ENCODE measurements at regions not wholly inside any gene's neighbourhood (a gene's known extent, or its start where the extent isn't known, plus 50 kb on each side); places are given as distances from the start of the nearest gene placed in this dataset.
"Not testable (repeated sequence)": the region's sequence is repeated elsewhere in the genome, so short reads cannot be mapped to it uniquely, and the experiment has no call there.

DNA sequence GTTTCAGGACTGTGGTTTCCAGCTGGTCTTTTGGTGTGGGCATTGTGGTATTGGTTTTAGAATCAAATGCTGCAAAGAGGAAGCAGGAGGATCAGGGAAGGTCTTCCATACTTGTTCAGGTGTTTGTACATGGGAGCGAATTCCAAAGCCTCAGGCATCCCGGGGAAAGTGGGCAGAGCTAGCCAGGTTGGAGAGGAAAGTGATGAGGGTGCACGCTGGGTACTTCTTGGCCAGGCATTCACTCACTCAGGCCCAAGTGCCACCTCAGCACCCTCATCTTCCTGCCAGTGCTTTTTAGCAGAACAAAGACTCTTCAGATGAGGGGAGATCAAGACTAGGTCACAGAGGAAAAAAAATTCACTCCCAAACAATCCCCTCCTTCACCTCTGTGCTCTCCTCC is 241.1 kb upstream of the TBX18 start:
- DNase-seq, result no peak

DNA sequence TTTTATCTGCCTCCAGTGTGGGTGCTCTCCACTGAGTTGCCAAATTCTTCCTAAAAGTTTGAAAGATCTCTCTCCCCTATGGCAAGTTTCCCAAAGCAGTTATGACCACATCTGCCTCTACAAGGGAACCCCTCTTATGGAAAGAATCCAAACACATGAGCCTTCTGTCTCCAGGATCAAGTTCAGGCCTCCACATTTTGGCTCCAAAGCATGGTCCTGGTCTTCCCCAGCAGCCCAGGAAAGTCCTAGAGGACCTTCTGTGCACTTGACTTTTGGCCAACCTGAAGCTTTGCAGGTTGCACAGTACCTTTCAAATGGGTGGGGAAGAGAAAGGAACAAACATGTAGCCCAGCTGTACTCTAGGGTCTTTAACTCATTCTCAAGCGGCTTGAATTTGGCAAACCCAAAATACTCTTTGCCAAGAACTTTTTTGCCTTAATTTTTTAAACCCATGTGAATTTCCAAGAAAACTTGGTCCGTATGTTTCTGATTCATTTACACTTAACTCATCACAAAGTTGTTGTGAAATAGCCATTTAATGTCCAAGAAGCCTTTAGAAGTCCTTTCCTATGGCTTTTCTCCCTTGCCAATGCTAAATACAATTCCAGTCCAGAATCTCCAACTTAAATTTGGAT is 240.1 kb upstream of the TBX18 start:
- DNase-seq, result no peak

DNA sequence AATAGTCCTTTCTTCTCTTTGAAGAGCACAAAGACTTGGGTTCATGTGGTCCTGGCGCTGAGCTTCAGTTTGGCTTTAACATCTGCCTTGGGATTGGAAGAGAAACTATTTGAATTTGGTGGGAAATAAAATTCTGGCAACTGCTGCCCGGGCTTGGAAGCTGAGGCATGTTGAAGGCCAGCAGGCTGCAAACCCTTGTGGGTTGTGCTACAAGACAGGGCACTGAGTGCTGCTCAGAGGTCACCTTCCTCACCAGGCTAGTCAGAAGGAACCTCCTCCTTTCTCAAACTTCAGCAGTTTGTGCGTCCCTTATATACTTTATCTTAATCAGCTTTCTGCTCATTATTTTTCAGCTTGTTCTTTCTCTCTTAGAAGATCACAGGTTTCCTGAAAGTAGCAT is 238.4 kb upstream of the TBX18 start:
- no peak for DNase-seq

DNA sequence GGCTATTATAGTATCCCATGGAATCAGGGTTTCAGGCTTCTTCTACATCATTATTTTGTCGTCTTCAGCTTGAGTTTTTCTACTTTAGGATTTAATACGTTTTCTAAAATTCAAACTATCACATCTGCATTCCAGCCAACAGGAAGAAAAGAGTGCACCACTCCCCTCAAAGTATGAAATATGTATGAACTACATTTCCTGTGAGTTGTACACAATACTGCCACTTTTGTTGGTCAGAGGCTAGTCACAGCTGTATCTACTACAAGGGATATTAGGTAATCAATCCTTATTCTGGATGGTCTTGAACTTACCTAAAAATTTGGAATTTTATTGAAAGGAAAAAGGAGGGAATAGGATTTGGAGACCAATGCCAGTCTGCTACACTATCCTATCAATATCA is 235.6 kb upstream of the TBX18 start:
- no peak for DNase-seq

DNA sequence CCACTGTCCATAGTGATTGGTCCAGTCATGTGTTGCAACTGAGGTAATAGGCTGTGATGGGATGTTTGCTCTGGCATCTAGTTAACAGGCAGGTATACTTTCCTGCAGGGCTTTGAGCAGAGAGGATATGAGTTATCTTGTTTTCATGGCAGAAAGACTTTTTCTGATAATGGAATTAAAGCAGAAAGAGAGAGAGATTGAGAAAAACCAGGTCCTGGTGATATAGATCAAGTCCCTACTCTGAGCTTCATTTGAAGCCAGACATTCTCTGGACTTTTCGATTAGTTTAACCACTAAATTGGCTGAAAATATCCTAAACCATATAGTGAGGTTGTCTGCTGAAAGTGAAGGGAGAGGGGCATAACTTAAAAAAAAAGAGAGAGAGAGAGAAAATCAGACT is 233.8 kb upstream of the TBX18 start:
- DNase-seq, result no peak

- DNase-seq, result not testable (repeated sequence)
Measured at GRCh38 chr6:84988766-84989165, 224.4 kb upstream of the TBX18 start.

DNA sequence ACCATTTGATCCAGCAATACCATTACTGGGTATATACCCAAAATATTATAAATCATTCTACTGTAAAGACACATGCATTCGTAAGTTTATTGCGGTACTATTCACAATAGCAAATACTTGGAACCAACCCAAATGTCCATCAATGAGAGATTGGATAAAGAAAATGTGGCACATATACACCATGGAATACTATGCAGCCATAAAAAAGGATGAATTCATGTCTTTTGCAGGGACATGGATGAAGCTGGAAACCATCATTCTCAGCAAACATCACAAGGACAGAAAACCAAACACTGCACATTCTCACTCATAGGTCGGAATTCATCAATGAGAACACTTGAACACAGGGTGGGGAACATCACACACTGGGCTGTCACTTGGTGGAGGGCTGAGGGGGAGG is 221.1 kb upstream of the TBX18 start:
- not testable (repeated sequence) for DNase-seq

GRCh38 chr6:84979541-84979940 is 215.1 kb upstream of the TBX18 start:
- no peak for DNase-seq

DNA sequence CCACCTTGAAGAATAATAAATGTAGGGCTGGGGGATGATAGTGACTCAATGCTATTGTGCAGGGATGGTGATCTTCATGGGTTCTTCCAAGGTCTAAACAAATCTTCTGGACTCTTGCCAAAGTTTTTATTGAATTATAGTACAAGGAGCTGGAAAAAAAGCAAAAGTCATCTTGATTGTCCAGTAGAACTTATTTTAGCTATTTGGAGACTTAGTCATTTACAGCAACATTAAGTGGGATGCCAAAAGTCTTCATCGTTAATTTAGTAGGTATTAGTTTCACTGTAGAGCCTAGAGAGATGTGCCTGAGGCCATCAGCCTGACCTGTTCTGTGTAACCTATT is 212.9 kb upstream of the TBX18 start:
- DNase-seq, result no peak

DNA sequence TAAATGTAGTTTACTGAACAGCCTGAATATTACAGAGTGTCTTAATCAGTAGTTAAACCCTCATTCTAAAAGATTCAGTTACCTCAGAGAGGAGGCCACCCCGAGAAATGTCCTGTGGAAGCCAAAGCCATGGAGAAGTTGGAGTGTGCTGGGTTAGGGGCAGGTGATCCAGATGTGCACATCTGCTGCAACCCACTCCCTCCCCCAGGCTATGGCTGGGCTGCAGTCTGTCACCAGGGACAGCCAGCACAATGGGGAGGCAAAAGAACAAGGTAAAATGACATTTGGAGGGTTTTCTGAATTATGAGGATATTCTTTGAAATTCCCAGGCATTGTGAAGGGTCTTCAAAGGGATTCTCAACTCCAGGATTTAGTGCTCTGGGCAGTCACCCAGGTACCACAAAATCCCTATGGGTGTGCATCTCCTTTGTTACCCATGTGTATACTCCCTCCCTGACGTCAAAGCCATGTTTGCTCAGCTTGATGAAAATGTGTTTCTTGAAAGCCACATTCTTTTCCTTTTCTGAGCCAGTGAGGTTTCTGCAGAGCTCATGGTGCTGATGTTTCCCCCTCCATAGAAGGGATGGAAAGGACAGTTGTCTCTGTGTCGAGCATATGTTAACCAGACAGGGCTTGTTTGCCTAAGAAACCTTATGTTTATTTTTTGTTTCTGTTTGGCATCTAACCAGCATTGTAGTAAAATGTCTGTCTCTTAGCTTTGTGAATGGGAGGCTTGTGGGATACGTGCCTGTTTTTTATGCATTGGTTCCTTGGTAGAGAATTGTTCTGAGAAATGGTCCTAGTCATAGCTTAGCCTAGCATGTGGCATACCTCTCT is 212.3 kb upstream of the TBX18 start:
- DNase-seq, result no peak

- DNase-seq, result no peak
Measured at GRCh38 chr6:84975316-84975715, 210.9 kb upstream of the TBX18 start.

DNA sequence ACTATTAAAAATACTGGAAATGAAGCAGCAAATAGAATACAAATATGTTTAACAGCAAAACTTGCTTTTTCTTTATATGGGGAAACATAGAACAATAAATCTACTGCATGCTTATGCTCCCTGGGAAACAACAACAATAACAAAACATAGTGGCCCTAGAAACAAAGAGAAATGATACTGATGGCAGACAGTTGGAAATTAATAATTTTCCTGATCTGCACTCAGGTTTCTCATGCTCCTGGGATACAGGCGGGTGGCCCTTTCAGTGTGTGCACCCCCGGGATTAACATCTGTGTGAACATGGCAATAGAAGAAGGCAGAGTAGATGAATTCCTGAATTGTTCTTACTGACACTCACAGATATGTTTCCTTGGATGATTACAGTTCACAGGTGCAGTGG is 209.2 kb upstream of the TBX18 start:
- no peak for DNase-seq

DNA sequence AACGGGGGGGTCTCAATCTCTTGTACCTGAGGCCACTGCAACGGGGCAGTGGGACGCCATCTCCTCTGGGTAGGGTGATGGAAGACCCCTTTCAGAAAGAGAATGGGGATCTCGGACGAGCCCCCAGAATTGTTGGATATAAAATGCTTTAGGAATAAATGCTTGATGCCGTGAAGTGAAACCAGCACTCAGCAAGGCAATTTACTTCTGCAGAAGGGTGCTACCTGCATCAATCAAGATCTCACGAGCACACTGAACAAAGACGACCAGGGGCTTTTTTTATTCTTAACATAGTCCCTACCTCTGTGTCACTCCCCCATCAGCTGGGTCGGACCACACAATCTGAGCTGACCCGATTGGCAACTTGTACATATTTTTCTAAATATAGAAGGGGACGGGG is 203.6 kb upstream of the TBX18 start:
- no peak for DNase-seq

- DNase-seq, result peak; percentile 20
Measured at GRCh38 chr6:84967389-84967788, 203.0 kb upstream of the TBX18 start.

DNA sequence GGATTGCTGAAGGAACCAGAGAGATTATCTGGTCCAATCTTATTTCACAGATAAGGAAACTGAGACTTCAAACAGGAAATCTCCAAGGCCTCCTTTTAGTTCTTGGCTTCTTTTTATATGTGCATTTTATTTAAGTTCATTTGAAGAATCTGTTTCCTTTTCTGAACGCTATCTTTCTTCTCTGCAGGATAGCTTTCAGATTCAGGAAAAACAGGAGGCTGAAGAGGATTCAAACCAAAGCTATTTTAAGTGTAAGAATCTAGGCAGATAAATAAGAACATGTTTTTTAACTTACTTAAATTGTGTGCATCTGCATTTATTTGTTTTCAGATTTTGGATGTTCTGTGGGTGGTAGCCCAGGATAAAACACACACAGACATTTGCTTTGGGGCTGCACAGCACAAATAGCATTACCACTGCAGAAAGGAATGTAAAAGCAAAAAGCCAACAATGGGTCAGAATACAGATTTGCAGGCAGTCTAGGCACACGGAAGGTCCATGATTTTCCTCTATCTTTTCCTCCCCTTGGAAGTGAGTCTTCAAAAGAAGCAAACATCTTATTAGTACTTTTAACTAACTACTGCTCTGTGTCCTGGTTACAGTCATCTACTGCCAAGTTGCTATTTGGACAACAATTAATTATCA is 188.8 kb upstream of the TBX18 start:
- no peak for DNase-seq

DNA sequence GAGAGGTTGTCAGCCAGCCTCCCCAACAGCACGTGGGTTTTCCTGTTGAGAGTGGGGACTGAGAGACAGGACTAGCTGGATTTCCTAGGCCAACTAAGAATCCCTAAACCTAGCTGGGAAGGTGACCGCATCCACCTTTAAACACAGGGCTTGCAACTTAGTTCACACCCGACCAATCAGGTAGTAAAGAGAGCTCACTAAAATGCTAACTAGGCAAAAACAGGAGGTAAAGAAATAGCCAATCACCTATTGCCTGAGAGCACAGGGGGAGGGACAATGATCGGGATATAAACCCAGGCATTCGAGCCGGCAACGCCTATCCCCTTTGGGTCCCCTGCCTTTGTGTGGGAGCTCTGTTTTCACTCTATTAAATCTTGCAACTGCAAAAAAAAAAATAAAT is 180.5 kb upstream of the TBX18 start:
- not testable (repeated sequence) for DNase-seq

DNA sequence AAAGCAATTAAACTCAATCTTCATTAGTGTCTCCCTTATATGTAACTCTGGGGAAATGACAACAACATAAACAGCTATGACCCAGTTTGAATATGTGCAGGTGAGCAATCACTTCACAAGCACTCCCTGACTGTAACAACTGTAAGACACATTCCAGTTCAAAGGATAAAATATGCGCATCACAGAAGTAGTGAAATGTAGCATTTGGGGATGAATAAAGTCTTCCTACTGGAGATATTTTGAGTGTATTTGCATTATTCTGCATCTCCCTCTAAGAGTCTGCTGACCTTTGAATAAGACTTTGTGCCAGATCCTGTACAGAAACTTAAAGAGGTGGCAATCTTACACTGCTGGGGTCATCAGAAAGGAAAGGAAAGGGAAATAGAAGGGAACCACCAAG is 179.5 kb upstream of the TBX18 start:
- no peak for DNase-seq

DNA sequence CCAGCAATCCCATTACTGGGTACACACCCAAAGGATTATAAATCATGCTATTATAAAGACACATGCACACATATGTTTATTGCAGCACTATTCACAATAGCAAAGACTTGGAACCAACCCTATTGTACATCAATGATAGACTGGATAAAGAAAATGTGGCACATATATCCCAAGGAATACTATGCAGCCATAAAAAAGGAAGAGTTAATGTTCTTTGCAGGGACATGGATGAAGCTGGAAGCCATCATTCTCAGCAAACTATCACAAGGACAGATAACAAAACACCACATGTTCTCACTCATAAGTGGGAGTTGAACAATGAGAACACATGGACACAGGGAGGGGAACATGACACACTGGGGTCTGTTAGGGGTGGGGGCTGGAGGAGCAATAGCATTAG is 177.2 kb upstream of the TBX18 start:
- DNase-seq, result not testable (repeated sequence)

DNA sequence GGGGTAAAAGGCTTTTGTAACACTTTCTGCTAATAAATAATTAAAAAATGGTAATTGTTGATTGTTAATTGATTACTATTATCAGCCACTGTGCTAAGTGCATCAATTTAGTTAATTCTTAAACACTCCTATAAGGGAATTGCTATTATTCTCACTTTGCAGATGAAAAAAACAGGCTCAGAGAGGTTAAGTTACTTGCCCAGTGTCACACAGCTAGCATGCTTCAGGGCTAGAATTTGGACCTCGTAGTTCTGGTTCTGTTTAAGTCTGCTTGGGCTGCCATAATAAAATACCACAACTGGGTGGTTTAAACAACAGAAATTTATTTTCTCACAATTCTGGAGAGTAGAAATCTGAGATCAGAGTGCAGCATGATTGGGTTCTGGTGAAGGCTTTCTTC is 164.8 kb upstream of the TBX18 start:
- no peak for DNase-seq

DNA sequence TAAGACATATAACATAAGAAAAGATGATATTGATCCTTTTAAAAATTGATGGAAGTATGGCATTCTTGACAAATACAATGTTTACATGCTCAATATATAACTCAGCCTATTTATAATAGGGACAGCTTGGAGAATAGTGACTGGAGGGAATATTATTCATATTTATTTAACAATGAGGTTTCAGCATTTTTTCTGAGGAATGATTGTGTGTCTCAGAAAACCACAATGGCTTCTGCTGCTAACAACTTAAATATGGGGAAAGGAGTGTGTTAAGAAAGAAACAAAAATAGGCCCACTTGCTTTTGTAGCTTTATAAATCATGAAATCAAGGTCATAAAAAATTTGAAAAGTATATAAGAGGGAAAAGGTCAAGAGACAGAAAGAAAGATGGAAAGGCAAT is 163.2 kb upstream of the TBX18 start:
- DNase-seq, result no peak

DNA sequence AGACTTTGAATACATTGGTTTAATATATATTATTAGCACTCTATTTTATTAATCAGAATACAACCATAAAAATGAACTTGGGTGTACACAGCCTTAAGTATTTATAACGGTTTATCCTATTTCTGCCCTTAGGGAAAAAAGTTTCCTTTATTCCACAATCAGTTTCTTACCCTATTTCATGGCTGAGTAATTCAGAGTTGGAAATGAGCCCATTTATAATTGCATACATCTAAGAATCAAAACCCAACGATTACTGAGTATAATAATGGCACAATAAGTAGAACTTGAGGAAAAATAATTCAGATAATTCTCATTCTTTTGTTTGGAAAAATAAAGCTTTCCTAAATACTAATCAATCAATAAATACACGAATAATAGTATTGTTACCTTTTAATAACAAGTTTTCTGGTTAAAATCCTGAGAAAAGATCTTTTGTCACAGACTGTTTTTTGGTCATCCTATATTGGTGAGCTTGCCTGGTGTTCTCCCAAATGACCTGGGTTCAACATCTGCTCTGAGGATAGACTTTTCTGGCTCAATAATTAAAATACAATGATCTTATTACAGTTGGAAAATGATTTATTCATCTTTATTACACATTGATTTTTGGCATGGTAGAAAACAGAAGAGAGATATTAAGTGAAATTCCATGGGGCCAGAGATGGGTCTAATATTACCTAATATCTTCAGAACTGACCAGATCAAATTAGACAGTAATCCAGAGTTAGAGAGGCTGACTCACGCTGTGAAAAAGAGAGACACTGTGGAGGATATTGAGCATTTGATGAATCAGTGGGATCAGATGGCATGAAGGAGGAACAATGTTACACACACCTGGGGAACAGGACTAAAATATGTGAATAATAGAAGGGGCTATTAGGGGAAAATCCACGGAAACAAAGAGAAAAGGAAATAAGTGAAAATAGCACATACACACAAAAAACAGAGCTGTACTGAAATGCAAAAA is 162.1 kb upstream of the TBX18 start:
- no peak for DNase-seq

GRCh38 chr6:84921891-84922290 is 157.5 kb upstream of the TBX18 start:
- no peak for DNase-seq

GRCh38 chr6:84920021-84920420 is 155.6 kb upstream of the TBX18 start:
- DNase-seq, result no peak

Measured in 8988T (cell line).